ENCODE measurements at regions not wholly inside any gene's neighbourhood (a gene's known extent, or its start where the extent isn't known, plus 50 kb on each side); places are given as distances from the start of the nearest gene placed in this dataset.
"Not testable (repeated sequence)": the region's sequence is repeated elsewhere in the genome, so short reads cannot be mapped to it uniquely, and the experiment has no call there.

GRCh38 chr12:102642199-102642598 lies 161.8 kb upstream of the IGF1 start:
- Histone ChIP-seq H3K27ac (ENCODE audit: low read length) (no peak overlapping the region), H3K9me3 (ENCODE audit: control insufficient read depth, insufficient read depth, low read depth, low read length) (no peaks in the 10 kb centered on the region), H3K36me3 (ENCODE audit: control insufficient read depth, insufficient read depth, low read length) (no peaks in the 10 kb centered on the region), H3K27me3 (ENCODE audit: control insufficient read depth, insufficient read depth, low read length) (no peaks in the 10 kb centered on the region), H3K4me1 (ENCODE audit: control insufficient read depth, insufficient read depth, low read length) (no peaks in the 10 kb centered on the region), H3K4me3 (ENCODE audit: low read depth in 2 of 2, low read length in 2 of 2) (no peak overlapping the region)
- POLR2A ChIA-PET = no interaction called here
- ATAC-seq (no peak), DNase-seq (ENCODE audit: low read depth, low spot score) (no peak)
- CTCF ChIA-PET = no interaction called here
- TF ChIP-seq POLR2AphosphoS5 (IDR thresholded peaks at IDR 0.05; ENCODE audit: low read depth, low read length) = no peak
- no peak for TF ChIP-seq REST (IDR thresholded peaks at IDR 0.05; ENCODE audit: insufficient read depth in 1 of 2, low read depth in 2 of 2, low read length in 1 of 2)
- TF ChIP-seq CTCF (IDR thresholded peaks at IDR 0.05) = no peak
- no peak for TF ChIP-seq TCF7L2 (IDR thresholded peaks at IDR 0.05; ENCODE audit: low read depth, low read length)
- no peak for TF ChIP-seq SIN3A (IDR thresholded peaks at IDR 0.05; ENCODE audit: borderline replicate concordance, insufficient read depth, low read depth, low read length)
- in situ Hi-C loops (cut with HindIII; ENCODE audit: low pct_unique_long_range_greater_than_20kb, low sequenced_read_pairs) (no loop called here), intact Hi-C loops (cut with micrococcal nuclease; ENCODE audit: unreplicated experiment) (no loop called here)
- no TSS peak for BruUV-seq (replicated peaks)

GRCh38 chr12:102640658-102641057 lies 160.3 kb upstream of the IGF1 start:
- H3K27me3 ChIP-seq (ENCODE audit: control insufficient read depth, insufficient read depth, low read length); DNase-seq (ENCODE audit: low read depth, low spot score); H3K36me3 ChIP-seq (ENCODE audit: control insufficient read depth, insufficient read depth, low read length); intact Hi-C loops (cut with micrococcal nuclease; ENCODE audit: unreplicated experiment); H3K4me3 ChIP-seq (ENCODE audit: low read depth in 2 of 2, low read length in 2 of 2); H3K27ac ChIP-seq (ENCODE audit: low read length); H3K4me1 ChIP-seq (ENCODE audit: control insufficient read depth, insufficient read depth, low read length); CTCF ChIA-PET; H3K9me3 ChIP-seq (ENCODE audit: control insufficient read depth, insufficient read depth, low read depth, low read length); POLR2A ChIA-PET; in situ Hi-C loops (cut with HindIII; ENCODE audit: low pct_unique_long_range_greater_than_20kb, low sequenced_read_pairs); ATAC-seq; BruUV-seq (replicated peaks): not testable (repeated sequence)

- CTCF ChIA-PET = no interaction called here
- TF ChIP-seq CTCF (IDR thresholded peaks at IDR 0.05) (no peak), SIN3A (IDR thresholded peaks at IDR 0.05; ENCODE audit: borderline replicate concordance, insufficient read depth, low read depth, low read length) (no peak), TCF7L2 (IDR thresholded peaks at IDR 0.05; ENCODE audit: low read depth, low read length) (no peak), REST (IDR thresholded peaks at IDR 0.05; ENCODE audit: insufficient read depth in 1 of 2, low read depth in 2 of 2, low read length in 1 of 2) (no peak), POLR2AphosphoS5 (IDR thresholded peaks at IDR 0.05; ENCODE audit: low read depth, low read length) (no peak)
- H3K4me3 ChIP-seq (ENCODE audit: low read depth in 2 of 2, low read length in 2 of 2) = no peak overlapping the region
- DNase-seq (ENCODE audit: low read depth, low spot score) (no peak), ATAC-seq (no peak)
- intact Hi-C loops (cut with micrococcal nuclease; ENCODE audit: unreplicated experiment) (no loop called here), in situ Hi-C loops (cut with HindIII; ENCODE audit: low pct_unique_long_range_greater_than_20kb, low sequenced_read_pairs) (no loop called here)
- no TSS peak for BruUV-seq (replicated peaks)
- H3K27me3 ChIP-seq (ENCODE audit: control insufficient read depth, insufficient read depth, low read length) = no peaks in the 10 kb centered on the region
- no peak overlapping the region for H3K27ac ChIP-seq (ENCODE audit: low read length)
- H3K4me1 ChIP-seq (ENCODE audit: control insufficient read depth, insufficient read depth, low read length) = no peaks in the 10 kb centered on the region
- no peaks in the 10 kb centered on the region for H3K36me3 ChIP-seq (ENCODE audit: control insufficient read depth, insufficient read depth, low read length)
- no peaks in the 10 kb centered on the region for H3K9me3 ChIP-seq (ENCODE audit: control insufficient read depth, insufficient read depth, low read depth, low read length)
- POLR2A ChIA-PET = no interaction called here
Observed at GRCh38 chr12:102638777-102639176, 158.4 kb upstream of the IGF1 start.
